Activated CD8-positive, alpha-beta memory T cell treated with anti-CD3 and anti-CD28 coated beads for 24 hours (primary cell): ENCODE measurements at regions not wholly inside any gene's neighbourhood (a gene's known extent, or its start where the extent isn't known, plus 50 kb on each side); places are given as distances from the start of the nearest gene placed in this dataset.
A peak's percentile ranks its signal among the peaks of the same experiment; 100 is the strongest.
"Not testable (repeated sequence)": the region's sequence is repeated elsewhere in the genome, so short reads cannot be mapped to it uniquely, and the experiment has no call there.

Source experiments
- DNase-seq: peaks from one replicate; pipeline ENCODE4 v3.0.0-alpha.2; 2020

DNA sequence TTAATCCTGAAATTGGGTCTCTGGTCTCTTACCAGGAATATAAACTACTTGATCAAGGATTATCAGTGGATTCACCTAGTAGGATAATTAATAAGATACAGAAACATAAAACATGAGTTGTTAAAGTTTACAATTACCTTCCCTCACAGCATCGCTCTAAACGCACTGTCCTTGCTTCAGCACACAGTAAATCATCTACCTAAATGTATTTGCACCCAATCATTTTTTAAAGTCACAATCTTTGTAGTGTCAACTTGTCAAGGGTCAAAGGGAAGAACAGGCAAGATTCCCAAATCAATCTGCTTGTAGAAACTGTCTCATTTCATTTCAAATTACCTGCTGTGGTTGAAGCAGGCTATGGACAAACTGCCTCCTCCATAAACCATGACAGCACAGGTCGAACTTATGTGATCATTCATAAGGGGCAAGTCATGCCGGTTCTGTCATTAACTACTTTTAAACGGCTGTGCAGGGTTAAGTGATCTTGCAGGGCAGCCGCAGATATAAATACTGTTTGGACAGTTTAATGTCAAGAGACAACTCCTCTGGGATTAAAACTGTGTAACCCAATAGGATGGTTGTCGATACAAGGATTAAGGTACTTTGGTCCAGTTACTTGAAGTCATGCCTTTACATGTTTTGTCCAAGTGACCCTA is 93.6 kb downstream of the ZNF281 start:
- DNase-seq: no peak

GRCh38 chr1:200314085-200314750 is 95.6 kb downstream of the ZNF281 start:
- no peak for DNase-seq

GRCh38 chr1:200311256-200311655 is 98.6 kb downstream of the ZNF281 start:
- DNase-seq: no peak

GRCh38 chr1:200310824-200311223 is 99.0 kb downstream of the ZNF281 start:
- no peak for DNase-seq

GRCh38 chr1:200307755-200308066 is 102.1 kb downstream of the ZNF281 start:
- DNase-seq: no peak

GRCh38 chr1:200306944-200307754 is 102.7 kb downstream of the ZNF281 start:
- no peak for DNase-seq

GRCh38 chr1:200305806-200306205 is 104.0 kb downstream of the ZNF281 start:
- DNase-seq: no peak

GRCh38 chr1:200304171-200304570 is 105.7 kb downstream of the ZNF281 start:
- DNase-seq: no peak

DNA sequence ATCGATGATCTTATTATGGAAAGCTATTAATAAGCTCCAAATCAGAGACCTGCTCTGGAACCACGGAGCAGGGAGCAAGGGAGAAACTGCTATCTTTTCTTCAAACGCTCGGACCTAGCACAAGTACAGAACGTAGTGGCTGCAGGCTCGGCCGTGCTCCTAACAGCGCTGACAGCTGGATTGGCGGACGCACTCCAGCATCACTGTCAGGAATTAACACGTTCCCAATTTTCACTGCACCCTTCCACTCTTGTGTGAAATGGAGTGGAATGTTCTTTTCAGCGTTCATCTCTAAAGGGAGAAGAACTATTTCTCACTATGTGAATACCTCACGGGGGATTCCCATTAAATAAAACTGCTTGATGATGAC is 106.9 kb downstream of the ZNF281 start:
- no peak for DNase-seq

GRCh38 chr1:200302192-200302920 is 107.5 kb downstream of the ZNF281 start:
- DNase-seq: peak; percentile 81

DNA sequence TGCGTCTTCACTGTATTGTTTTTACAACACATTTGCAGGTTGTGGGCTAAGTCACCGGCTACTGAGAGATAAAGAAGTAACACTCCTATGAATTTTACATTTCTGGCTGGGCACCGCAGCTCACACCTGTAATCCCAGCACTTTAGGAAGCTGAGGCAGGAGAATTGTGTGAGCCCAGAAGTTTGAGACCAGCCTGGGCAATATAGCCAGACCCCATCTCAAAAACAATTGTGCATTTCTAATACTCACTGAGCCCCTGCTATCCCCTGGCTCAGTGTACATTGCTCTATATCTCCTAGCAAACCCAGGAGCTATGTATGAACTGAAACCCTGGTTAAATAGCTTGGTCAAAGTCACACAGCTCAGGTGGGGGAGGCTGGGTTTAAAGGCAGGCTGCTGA is 108.7 kb downstream of the ZNF281 start:
- no peak for DNase-seq

DNA sequence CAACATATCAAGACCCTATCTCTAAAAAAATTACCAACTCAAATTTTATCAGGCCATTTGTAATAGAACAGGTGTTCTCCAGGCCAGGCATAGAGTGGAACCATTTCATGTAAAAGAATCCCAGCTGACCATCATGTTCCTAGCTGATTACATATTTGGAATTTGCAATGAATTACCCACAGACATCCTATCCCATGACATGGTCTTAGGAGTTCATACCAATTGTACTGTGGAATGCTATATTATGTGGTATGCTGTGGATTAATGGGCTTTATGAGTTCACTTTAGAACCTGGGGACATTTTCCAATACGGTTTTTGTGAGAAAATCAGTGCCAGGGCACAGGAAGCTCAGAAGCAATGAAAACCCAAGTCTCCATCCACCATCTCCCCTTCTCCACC is 110.3 kb downstream of the ZNF281 start:
- DNase-seq: no peak

DNA sequence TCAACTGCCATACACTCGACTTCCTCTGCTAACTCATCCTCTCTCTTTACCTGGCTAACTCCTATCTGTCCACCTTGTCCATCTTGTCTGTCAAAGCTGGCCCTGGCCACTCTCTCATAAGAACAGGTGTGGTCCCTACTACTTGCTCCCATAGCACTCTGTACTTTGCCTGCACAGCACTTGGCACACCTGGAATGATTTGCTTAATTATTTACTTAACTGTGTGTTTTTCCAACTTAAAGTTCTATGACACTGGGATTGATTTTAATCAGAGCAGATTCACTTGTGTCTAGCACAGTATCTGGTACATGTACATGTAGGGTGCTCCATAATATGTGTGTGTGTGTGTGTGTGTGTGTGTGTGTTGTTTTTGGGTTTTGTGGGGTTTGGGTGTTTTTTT is 111.6 kb downstream of the ZNF281 start:
- no peak for DNase-seq

- no peak for DNase-seq
Observed at GRCh38 chr1:200296091-200296661, 113.7 kb downstream of the ZNF281 start.

DNA sequence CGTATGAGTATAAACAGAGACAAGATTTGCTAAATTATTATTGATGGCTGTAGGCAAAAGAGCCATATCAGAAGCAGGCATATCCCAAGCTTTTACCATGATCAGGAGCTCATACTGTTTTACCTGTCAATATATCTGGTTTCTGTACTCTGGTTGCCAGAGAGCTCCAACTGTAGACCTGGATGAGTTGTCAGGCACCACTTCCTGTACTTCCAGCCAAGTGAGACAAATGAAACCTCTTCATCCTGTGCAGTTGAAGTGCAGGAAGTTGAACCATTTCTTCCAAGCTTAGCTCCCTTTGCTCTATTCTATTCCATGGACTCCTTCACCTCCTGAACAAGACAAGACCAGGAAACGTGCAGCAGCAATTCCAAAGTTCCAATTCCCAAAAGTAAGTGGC is 115.6 kb downstream of the ZNF281 start:
- no peak for DNase-seq

GRCh38 chr1:200292699-200293098 is 117.1 kb downstream of the ZNF281 start:
- no peak for DNase-seq

DNA sequence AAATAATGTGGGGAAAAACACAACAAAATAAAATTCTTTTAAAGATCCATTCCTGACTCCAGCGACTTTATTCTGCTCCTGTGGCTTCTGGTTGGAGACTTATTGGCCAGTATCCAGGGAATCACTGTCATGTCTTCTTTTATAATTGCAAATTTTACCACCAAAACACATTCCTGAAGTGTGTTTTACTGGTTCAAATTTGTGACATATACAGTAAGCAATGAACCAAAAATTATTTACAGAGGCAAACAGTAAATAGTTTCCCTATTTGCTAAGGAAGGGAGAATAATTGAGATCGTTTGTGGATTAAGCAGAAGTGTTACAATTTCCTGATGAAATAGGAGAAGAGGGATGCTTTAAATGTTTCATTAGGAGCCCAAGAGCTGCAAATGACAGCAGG is 118.7 kb downstream of the ZNF281 start:
- DNase-seq: no peak

DNA sequence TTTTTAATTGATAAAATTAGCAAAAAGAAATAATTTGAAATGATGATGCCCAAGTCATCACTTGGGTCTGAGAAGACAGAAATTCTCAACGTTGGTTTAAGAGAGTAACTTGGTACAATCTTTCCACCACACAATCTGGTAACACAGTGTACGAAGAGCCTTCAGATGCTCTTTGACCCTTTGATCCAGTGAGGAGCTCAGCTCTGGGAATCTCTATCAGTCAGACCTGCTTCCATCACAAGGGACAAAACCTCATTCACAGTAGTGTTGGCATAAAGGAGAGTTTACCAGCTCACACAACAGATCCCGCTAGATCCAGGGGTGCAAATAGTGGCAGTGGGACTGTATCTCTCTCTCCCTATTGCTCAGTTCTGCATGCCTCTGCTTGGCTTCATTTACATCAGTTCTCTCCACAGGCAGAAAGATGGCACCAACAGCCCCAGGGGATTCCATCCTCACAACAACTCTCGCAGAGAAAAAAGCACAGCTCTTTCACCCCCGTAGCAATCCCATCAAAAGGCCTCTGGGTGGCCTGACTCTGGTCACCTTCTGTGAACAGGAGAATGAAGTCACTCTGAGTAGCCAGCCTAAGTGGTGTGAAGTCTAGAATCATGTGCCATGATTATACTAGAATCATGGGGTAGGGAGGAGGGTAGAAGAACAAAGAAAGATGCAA is 119.7 kb downstream of the ZNF281 start:
- DNase-seq: no peak

DNA sequence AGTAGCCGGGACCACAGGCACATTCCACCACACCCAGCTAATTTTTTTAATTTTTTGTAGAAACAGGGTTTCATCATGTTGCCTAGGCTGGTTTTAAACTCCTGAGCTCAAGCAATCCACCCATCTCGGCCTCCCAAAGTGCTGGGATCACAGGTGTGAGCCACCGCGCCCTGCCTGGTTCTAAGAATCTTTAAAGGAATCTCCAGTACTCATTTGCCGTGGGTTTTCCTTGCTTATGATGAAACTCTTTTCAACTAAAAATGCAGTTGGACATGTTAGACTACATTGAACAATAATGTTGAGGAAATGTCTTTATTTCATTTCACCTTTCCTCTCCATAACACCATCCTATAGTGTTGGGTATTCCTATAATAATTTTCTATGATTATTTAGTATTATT is 121.6 kb downstream of the ZNF281 start:
- DNase-seq: no peak

DNA sequence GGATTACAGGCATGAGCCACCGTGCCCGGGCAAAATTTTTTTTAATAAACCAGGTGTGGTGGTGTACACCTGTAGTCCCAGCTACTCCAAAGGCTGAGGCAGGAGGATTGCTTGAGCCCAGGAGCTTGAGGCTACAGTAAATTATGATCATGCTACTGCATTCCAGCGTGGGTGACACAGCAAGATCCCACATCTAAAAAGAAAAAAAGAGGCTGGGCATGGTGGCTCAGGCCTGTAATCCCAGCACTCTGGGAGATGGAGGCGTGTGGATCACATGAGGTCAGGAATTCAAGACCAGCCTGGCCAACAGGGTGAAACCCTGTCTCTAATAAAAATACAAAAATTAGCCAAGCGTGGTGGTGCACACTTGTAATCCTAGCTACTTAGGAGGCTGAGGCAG is 125.6 kb downstream of the ZNF281 start:
- not testable (repeated sequence) for DNase-seq

- no peak for DNase-seq
Observed at GRCh38 chr1:200282497-200283122, 127.2 kb downstream of the ZNF281 start.

DNA sequence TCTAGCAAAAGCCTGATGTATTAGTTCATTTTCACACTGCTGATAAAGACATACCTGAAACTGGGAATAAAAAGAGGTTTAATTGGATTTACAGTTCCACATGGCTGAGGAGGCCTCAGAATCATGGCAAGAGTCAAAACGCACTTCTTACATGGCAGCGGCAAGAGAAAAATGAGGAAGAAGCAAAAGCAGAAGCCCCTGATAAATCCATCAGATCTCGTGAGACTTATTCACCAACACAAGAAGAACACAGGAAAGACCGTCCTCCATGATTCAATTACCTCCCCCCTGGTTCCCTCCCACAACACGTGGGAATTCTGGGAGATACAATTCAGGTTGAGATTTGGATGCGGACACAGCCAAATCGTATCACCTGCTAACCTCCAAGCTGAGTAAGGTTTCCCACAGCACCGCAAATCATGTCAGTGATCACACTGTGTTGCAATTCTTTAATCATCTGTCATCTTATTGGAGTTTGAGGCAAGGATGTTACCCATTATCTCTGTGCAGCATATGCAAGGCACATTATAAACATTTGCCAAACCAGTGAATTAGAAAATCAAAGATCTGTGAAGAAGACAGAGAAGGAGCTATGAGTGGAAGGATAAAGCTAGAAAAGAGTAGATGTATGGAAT is 128.5 kb downstream of the ZNF281 start:
- no peak for DNase-seq
